ENCODE measurements at regions not wholly inside any gene's neighbourhood (a gene's known extent, or its start where the extent isn't known, plus 50 kb on each side); places are given as distances from the start of the nearest gene placed in this dataset.
A peak's percentile ranks its signal among the peaks of the same experiment; 100 is the strongest.

GRCh38 chr5:53321073-53321472 is 159.4 kb upstream of the FST start:
- DNase-seq: no peak
- ATAC-seq: no peak
- intact Hi-C loops (cut with micrococcal nuclease): no loop called here

- ATAC-seq: no peak
- intact Hi-C loops (cut with micrococcal nuclease): no loop called here
- no peak for DNase-seq
Observed at GRCh38 chr5:53321721-53322120, 158.7 kb upstream of the FST start.

GRCh38 chr5:53322257-53322656 is 158.2 kb upstream of the FST start:
- intact Hi-C loops (cut with micrococcal nuclease): no loop called here
- no peak for DNase-seq
- no peak for ATAC-seq

GRCh38 chr5:53323511-53323910 is 156.9 kb upstream of the FST start:
- DNase-seq (no peak), ATAC-seq (no peak)
- intact Hi-C loops (cut with micrococcal nuclease): no loop called here

GRCh38 chr5:53323943-53324642 is 156.3 kb upstream of the FST start:
- no peak for ATAC-seq
- intact Hi-C loops (cut with micrococcal nuclease): no loop called here
- no peak for DNase-seq

GRCh38 chr5:53326424-53327153 is 153.8 kb upstream of the FST start:
- DNase-seq: no peak
- peak; percentile 71 for ATAC-seq
- intact Hi-C loops (cut with micrococcal nuclease): no loop called here

- ATAC-seq (no peak), DNase-seq (no peak)
- intact Hi-C loops (cut with micrococcal nuclease): no loop called here
Observed at GRCh38 chr5:53327811-53328334, 152.6 kb upstream of the FST start.

GRCh38 chr5:53330491-53330890 is 149.9 kb upstream of the FST start:
- intact Hi-C loops (cut with micrococcal nuclease): no loop called here
- ATAC-seq (no peak), DNase-seq (no peak)

GRCh38 chr5:53331463-53331862 is 149.0 kb upstream of the FST start:
- no peak for ATAC-seq
- intact Hi-C loops (cut with micrococcal nuclease): no loop called here
- DNase-seq: no peak

GRCh38 chr5:53333160-53333559 is 147.3 kb upstream of the FST start:
- DNase-seq (no peak), ATAC-seq (no peak)
- intact Hi-C loops (cut with micrococcal nuclease): no loop called here

GRCh38 chr5:53334431-53334941 is 145.9 kb upstream of the FST start:
- intact Hi-C loops (cut with micrococcal nuclease): no loop called here
- DNase-seq (no peak), ATAC-seq (no peak)

- ATAC-seq (no peak), DNase-seq (no peak)
- intact Hi-C loops (cut with micrococcal nuclease): no loop called here
Observed at GRCh38 chr5:53335115-53335514, 145.3 kb upstream of the FST start.

GRCh38 chr5:53337827-53338226 is 142.6 kb upstream of the FST start:
- no peak for DNase-seq
- ATAC-seq: no peak
- intact Hi-C loops (cut with micrococcal nuclease): no loop called here

- DNase-seq (no peak), ATAC-seq (no peak)
- intact Hi-C loops (cut with micrococcal nuclease): no loop called here
Observed at GRCh38 chr5:53338971-53339370, 141.5 kb upstream of the FST start.

- intact Hi-C loops (cut with micrococcal nuclease): no loop called here
- DNase-seq (no peak), ATAC-seq (no peak)
Observed at GRCh38 chr5:53339962-53340540, 140.4 kb upstream of the FST start.

- ATAC-seq (no peak), DNase-seq (no peak)
- intact Hi-C loops (cut with micrococcal nuclease): no loop called here
Observed at GRCh38 chr5:53340956-53341750, 139.3 kb upstream of the FST start.

GRCh38 chr5:53342236-53342635 is 138.2 kb upstream of the FST start:
- DNase-seq: no peak
- intact Hi-C loops (cut with micrococcal nuclease): no loop called here
- ATAC-seq: no peak

GRCh38 chr5:53343187-53343586 is 137.2 kb upstream of the FST start:
- DNase-seq (no peak), ATAC-seq (peak; percentile 85)

GRCh38 chr5:53350368-53350767 is 130.1 kb upstream of the FST start:
- intact Hi-C loops (cut with micrococcal nuclease): no loop called here

More at GRCh38 chr5:53343187-53343586, 137.2 kb upstream of the FST start:
- intact Hi-C loops (cut with micrococcal nuclease): no loop called here

More at GRCh38 chr5:53350368-53350767, 130.1 kb upstream of the FST start:
- DNase-seq (no peak), ATAC-seq (no peak)
